ENCODE measurements at regions not wholly inside any gene's neighbourhood (a gene's known extent, or its start where the extent isn't known, plus 50 kb on each side); places are given as distances from the start of the nearest gene placed in this dataset.

GRCh38 chr21:24032709-24033232 lies 1574.5 kb downstream of the MRPL39 start:
- Histone ChIP-seq H3K9me3 (no peaks in the 10 kb centered on the region), H3K36me3 (no peaks in the 10 kb centered on the region), H3K27ac (no peak overlapping the region), H3K4me1 (no peaks in the 10 kb centered on the region), H3K4me3 (no peak overlapping the region), H3K27me3 (no peaks in the 10 kb centered on the region)
- no peak for TF ChIP-seq CTCF (IDR thresholded peaks at IDR 0.05)
- no peak for DNase-seq
- intact Hi-C loops (cut with DNase I), result no loop called here
- no peak for ATAC-seq

- no peaks in the 10 kb centered on the region for H3K4me1 ChIP-seq
- H3K36me3 ChIP-seq, result no peaks in the 10 kb centered on the region
- TF ChIP-seq CTCF (IDR thresholded peaks at IDR 0.05), result no peak
- no peak overlapping the region for H3K27ac ChIP-seq
- DNase-seq, result no peak
- ATAC-seq, result no peak
- no peak overlapping the region for H3K4me3 ChIP-seq
- no peaks in the 10 kb centered on the region for H3K27me3 ChIP-seq
- intact Hi-C loops (cut with DNase I), result no loop called here
- H3K9me3 ChIP-seq, result no peaks in the 10 kb centered on the region
Observed at GRCh38 chr21:24027396-24027795, 1579.9 kb downstream of the MRPL39 start.

- intact Hi-C loops (cut with DNase I), result no loop called here
- H3K36me3 ChIP-seq, result no peaks in the 10 kb centered on the region
- no peaks in the 10 kb centered on the region for H3K4me1 ChIP-seq
- no peaks in the 10 kb centered on the region for H3K27me3 ChIP-seq
- ATAC-seq (no peak), DNase-seq (no peak)
- H3K4me3 ChIP-seq, result no peak overlapping the region
- TF ChIP-seq CTCF (IDR thresholded peaks at IDR 0.05), result no peak
- H3K9me3 ChIP-seq, result no peaks in the 10 kb centered on the region
- H3K27ac ChIP-seq, result no peak overlapping the region
Observed at GRCh38 chr21:24025101-24025500, 1582.2 kb downstream of the MRPL39 start.

- intact Hi-C loops (cut with DNase I), result no loop called here
- H3K9me3 ChIP-seq, result no peaks in the 10 kb centered on the region
- no peak for ATAC-seq
- no peak for DNase-seq
- H3K27me3 ChIP-seq, result no peaks in the 10 kb centered on the region
- H3K4me3 ChIP-seq, result no peak overlapping the region
- H3K4me1 ChIP-seq, result no peaks in the 10 kb centered on the region
- TF ChIP-seq CTCF (IDR thresholded peaks at IDR 0.05), result no peak
- H3K36me3 ChIP-seq, result no peaks in the 10 kb centered on the region
- no peak overlapping the region for H3K27ac ChIP-seq
Observed at GRCh38 chr21:24023936-24024335, 1583.3 kb downstream of the MRPL39 start.

GRCh38 chr21:24023402-24023801 lies 1583.9 kb downstream of the MRPL39 start:
- no peaks in the 10 kb centered on the region for H3K4me1 ChIP-seq
- no peak overlapping the region for H3K4me3 ChIP-seq
- no peak for TF ChIP-seq CTCF (IDR thresholded peaks at IDR 0.05)
- H3K9me3 ChIP-seq, result no peaks in the 10 kb centered on the region
- intact Hi-C loops (cut with DNase I), result no loop called here
- H3K27ac ChIP-seq, result no peak overlapping the region
- H3K27me3 ChIP-seq, result no peaks in the 10 kb centered on the region
- no peak for DNase-seq
- H3K36me3 ChIP-seq, result no peaks in the 10 kb centered on the region
- ATAC-seq, result no peak

- Histone ChIP-seq H3K36me3 (no peaks in the 10 kb centered on the region), H3K27me3 (no peaks in the 10 kb centered on the region), H3K4me1 (no peaks in the 10 kb centered on the region), H3K9me3 (no peaks in the 10 kb centered on the region), H3K4me3 (no peak overlapping the region), H3K27ac (no peak overlapping the region)
- ATAC-seq, result no peak
- TF ChIP-seq CTCF (IDR thresholded peaks at IDR 0.05), result peak; percentile 20
- no peak for DNase-seq
- intact Hi-C loops (cut with DNase I), result no loop called here
Observed at GRCh38 chr21:24014381-24014780, 1592.9 kb downstream of the MRPL39 start.
